ENCODE measurements at regions not wholly inside any gene's neighbourhood (a gene's known extent, or its start where the extent isn't known, plus 50 kb on each side); places are given as distances from the start of the nearest gene placed in this dataset.

- Histone ChIP-seq H3K4me1 (replicated peaks in 1 of 2; ENCODE audit: control insufficient read depth in 2 of 2, insufficient read depth in 2 of 2, low read length in 2 of 2) (no peaks in the 10 kb centered on the region), H3K9ac (ENCODE audit: insufficient read depth in 1 of 2, low read depth in 2 of 2, low read length in 2 of 2) (no peak overlapping the region), H3K79me2 (ENCODE audit: control insufficient read depth, insufficient read depth, low read length) (no peaks in the 10 kb centered on the region), H3K4me3 (no peak overlapping the region), H3K9me1 (ENCODE audit: control insufficient read depth, insufficient read depth, low read length) (no peaks in the 10 kb centered on the region), H3K4me2 (ENCODE audit: insufficient read depth, low read length) (no peak overlapping the region), H3K36me3 (ENCODE audit: control insufficient read depth, insufficient read depth, low read length) (no peaks in the 10 kb centered on the region), H3K9me3 (replicated peaks; ENCODE audit: control insufficient read depth, insufficient read depth, low read depth, low read length) (no peaks in the 10 kb centered on the region), H3K27ac (ENCODE audit: extremely low read depth, low read depth, low read length) (no peak overlapping the region), H4K20me1 (replicated peaks; ENCODE audit: control insufficient read depth, insufficient read depth, low read length) (no peaks in the 10 kb centered on the region), H2AFZ (ENCODE audit: low read depth, low read length) (no peak overlapping the region), H3K27me3 (ENCODE audit: control insufficient read depth in 2 of 2, insufficient read depth in 2 of 2, low read length in 2 of 2) (no peaks in the 10 kb centered on the region)
- BruUV-seq (replicated peaks) = no TSS peak
- in situ Hi-C loops (cut with MboI) (no loop called here), intact Hi-C loops (cut with micrococcal nuclease) (no loop called here)
- FAIRE-seq (no peak), ATAC-seq (no peak), DNase-seq (ENCODE audit: extremely low read depth in 1 of 4, low spot score in 3 of 4) (no peak)
- ChIA-PET POLR2A (no interaction called here), CTCF (ENCODE audit: low intra/inter-chr PET ratio) (no interaction called here)
- no peak for TF ChIP-seq TGIF2 (CRISPR knock-in tag; IDR thresholded peaks at IDR 0.05)
- no peak for TF ChIP-seq ARID1B (IDR thresholded peaks at IDR 0.05)
- no peak for TF ChIP-seq BCOR (IDR thresholded peaks at IDR 0.05)
- TF ChIP-seq PHB2 (IDR thresholded peaks at IDR 0.05; ENCODE audit: low read depth) = no peak
- TF ChIP-seq ZNF197 (CRISPR knock-in tag; IDR thresholded peaks at IDR 0.05; ENCODE audit: low read depth) = no peak
- TF ChIP-seq E2F5 (CRISPR knock-in tag; IDR thresholded peaks at IDR 0.05) = no peak
- no peak for TF ChIP-seq XRCC4 (IDR thresholded peaks at IDR 0.05; ENCODE audit: extremely low read depth, insufficient read depth, insufficient read length)
- TF ChIP-seq CC2D1A (IDR thresholded peaks at IDR 0.05) = no peak
- 0% methylated on average over 2 of the region's 2 CpGs for WGBS (ENCODE audit: insufficient coverage, low coverage, missing lambda C conversion rate)
Measured at GRCh38 chr13:26133286-26133685, 81.5 kb upstream of the SHISA2 start.
